OCI-LY3 (cell line): ENCODE measurements at regions not wholly inside any gene's neighbourhood (a gene's known extent, or its start where the extent isn't known, plus 50 kb on each side); places are given as distances from the start of the nearest gene placed in this dataset.

Source experiments
- CTCF ChIP-seq: fragments of 200-600, 300-600 bp; sonication (generic); IDR thresholded peaks from 2 replicates; pipeline ENCODE4 v1.5.1; 2014; ENCODE audit warnings: antibody characterized with exemption, low read length, low read depth
- EZH2phosphoT487 ChIP-seq: fragments of 200-600 bp; shearing (Covaris generic); IDR thresholded peaks from 2 replicates; pipeline ENCODE4 v1.6.1; 2018; ENCODE audit warnings: antibody characterized with exemption, mixed run types, low read depth

- TF ChIP-seq CTCF (peak; percentile 54), EZH2phosphoT487 (no peak)
Measured at GRCh38 chr2:57720728-57721627, 325.6 kb upstream of the VRK2 start.
